DMS53 treated with DMSO at 0.1 percent for 48 hours (cell line): ENCODE measurements at regions not wholly inside any gene's neighbourhood (a gene's known extent, or its start where the extent isn't known, plus 50 kb on each side); places are given as distances from the start of the nearest gene placed in this dataset.

Experiments used
- DNase-seq: peaks from one replicate; lab custom pipeline; 2025; ENCODE audit not compliant: unreplicated experiment; lab: John Stamatoyannopoulos, UW

GRCh38 chr7:25762511-25763462 is 389.2 kb upstream of the NFE2L3 start:
- no peak for DNase-seq

DNA sequence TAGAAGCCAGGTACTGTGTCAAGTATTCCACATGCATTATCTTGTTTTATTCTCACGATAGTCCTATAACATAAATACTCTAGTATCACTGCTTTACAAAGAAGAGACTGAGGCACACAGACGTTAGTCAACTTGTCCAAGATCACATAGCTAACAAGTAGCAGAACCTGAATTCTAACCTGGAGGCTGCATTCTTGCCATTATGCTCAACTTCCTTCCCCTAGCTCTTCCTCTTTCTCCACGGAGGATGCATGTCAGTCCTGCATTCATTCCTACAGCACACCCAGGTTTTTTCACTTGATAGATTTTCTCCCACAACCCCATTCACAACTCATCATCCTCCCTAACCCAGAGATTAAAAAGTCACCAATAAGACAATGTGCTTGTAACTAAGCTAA is 388.5 kb upstream of the NFE2L3 start:
- DNase-seq = no peak

DNA sequence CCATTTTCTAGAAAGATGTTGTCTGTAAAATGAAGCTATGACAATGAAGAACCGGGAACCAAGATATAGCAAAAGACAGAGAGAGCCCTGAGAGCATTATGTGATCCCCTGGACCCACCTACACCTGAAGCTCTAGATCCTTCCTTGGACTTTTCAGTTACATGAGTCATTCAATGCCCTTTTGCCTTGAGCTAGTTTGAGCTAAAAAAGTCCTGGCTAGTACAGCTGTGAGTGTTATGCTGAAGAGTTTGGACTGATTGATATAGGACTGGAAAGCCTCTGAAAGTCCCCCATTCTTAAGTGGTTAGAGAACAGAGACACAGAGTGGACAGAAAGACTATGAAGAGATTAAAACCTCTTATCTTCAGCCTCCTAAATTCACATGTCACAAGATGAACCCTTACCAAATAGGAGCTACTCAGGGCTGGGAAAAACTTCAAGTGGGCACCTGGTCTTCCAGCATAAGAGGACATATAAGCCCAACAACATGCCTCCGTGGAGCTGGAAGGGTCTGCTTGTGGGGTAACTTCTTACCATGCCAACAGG is 386.8 kb upstream of the NFE2L3 start:
- no peak for DNase-seq

DNA sequence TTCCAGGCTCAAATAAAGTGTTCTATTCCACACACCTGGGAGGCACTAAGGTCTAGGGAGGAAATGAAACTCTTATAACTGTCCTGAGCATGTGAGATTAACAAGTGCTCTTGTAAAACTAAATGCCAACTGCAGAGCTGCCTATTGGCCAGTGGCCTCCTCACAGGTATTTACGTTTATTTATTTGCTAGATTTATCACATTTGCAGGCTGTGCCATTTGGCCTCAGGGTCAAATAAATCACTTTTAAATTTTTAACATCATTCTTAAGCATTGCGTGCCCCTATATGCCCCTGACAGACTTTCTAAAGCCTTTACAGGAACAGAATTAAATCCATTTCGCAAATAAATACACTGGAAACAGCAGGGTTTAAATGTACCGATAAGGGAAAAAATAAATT is 381.8 kb upstream of the NFE2L3 start:
- DNase-seq = no peak

DNA sequence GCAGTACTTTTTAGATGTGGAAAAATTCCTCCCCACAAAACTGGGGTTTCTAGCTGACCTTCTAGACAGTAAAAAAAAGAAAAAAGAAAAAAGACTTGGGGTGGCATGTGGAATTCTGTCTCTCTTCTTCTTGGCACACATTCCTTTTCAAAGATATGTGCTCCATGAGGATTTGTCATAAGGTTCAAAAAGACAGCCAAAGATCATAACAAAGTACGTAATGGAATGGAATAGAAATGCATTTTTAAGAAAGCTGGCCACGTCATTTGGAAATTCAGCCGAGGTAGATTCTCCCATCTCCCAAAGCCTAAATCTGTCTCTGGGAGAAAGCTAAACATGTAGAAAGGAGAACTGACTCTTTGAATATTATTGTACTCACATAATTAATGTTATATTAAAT is 381.3 kb upstream of the NFE2L3 start:
- DNase-seq = no peak

GRCh38 chr7:25771491-25771890 is 380.5 kb upstream of the NFE2L3 start:
- DNase-seq = no peak

- DNase-seq = no peak
These were observed 379.2 kb upstream of the NFE2L3 start for GRCh38 chr7:25772802-25773201.

GRCh38 chr7:25774675-25775074 is 377.3 kb upstream of the NFE2L3 start:
- DNase-seq = no peak

- no peak for DNase-seq
These were observed 376.4 kb upstream of the NFE2L3 start for GRCh38 chr7:25775570-25775969.

GRCh38 chr7:25775999-25776743 is 375.8 kb upstream of the NFE2L3 start:
- no peak for DNase-seq

DNA sequence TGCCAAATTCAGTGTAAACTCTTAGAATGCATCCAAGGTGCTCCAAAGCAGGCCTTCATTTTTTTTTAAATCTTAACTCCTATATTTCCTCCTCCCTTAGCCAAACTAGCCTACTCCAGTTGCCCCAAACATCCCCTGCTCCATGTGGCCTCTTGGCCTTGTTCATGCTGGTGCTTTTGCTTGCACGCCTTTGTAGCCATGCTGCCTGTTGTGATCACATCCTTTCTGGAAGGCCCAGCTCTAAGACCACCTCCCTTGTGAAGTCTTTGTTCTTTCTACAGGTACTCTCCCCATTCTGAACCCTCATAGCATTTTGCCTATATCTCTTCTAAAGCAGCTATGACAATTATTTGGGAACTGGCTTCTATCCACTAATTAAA is 375.3 kb upstream of the NFE2L3 start:
- no peak for DNase-seq

- DNase-seq = peak; percentile 99
These were observed 373.9 kb upstream of the NFE2L3 start for GRCh38 chr7:25777969-25778708.

DNA sequence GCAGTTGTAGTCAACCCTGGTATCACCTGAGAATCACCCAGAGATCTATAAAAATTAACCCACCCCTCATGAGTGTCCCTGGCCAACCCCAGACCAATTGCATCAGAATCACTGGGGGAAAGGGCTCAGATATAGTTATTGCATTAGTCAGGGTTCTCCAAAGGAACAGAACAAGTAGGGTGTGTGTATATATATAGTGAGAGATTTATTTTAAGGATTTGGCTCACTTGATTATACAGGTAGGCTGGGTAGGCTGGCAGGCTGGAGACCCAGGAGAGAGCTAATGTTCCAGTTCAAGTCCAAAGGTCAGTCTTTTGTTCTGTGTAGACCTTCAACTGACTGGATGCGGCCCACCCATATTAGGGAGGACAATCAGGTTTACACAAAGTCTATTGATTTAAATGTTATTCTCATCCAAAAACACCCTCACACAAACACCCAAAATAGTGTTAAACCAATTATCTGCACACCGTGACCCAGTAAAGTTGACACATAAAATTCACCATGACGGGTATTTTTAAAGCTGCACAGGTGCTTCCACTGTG is 372.9 kb upstream of the NFE2L3 start:
- DNase-seq = no peak

GRCh38 chr7:25780904-25781303 is 371.1 kb upstream of the NFE2L3 start:
- no peak for DNase-seq

- no peak for DNase-seq
These were observed 370.3 kb upstream of the NFE2L3 start for GRCh38 chr7:25781704-25782103.

GRCh38 chr7:25786936-25787335 is 365.1 kb upstream of the NFE2L3 start:
- no peak for DNase-seq

GRCh38 chr7:25787336-25787735 is 364.7 kb upstream of the NFE2L3 start:
- DNase-seq = no peak

DNA sequence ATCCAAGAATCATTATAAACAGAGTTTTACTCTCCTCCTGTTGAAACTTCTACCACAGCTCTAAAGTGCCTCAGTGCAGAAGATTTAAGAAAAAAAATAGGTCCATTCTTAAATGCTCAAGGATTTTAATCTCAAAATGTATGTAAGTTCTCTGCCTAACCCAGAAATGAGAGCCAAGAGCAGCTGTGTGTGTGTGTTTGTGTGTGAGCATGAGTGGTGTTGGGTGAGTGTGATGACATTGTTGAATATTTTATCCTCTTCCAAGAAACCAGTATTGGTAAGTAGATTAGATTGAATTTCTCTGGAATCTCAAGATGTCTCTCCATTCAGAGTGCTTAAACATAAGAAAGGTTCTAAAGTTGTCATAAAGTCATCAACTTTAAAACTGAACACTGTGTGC is 363.6 kb upstream of the NFE2L3 start:
- DNase-seq = no peak

GRCh38 chr7:25788961-25789620 is 362.9 kb upstream of the NFE2L3 start:
- no peak for DNase-seq
